CD14-positive monocyte (primary cell): ENCODE measurements at regions not wholly inside any gene's neighbourhood (a gene's known extent, or its start where the extent isn't known, plus 50 kb on each side); places are given as distances from the start of the nearest gene placed in this dataset.

Experiments used
- DNase-seq, 3 donors: peaks; one replicate each; pipeline ENCODE4 v3.0.0-alpha.2; 2011 to 2022
- H2AFZ ChIP-seq: 2 replicates; pipeline ENCODE4 v1.6.0; 2012; ENCODE audit warnings: mild to moderate bottlenecking, low read depth, low read length, inconsistent platforms; ENCODE audit not compliant: insufficient read depth, poor library complexity, severe bottlenecking
- H3K27ac ChIP-seq, 2 donors: 1 replicate in 1 of 2; 2 replicates in 1 of 2; pipeline ENCODE4 v1.5.1; 2012 to 2013; ENCODE audit warnings: low read length in 2 of 2, control low read depth in 1 of 2, inconsistent platforms in 1 of 2, low read depth in 1 of 2, mild to moderate bottlenecking in 1 of 2
- H3K27me3 ChIP-seq, 2 donors: one replicate each; pipeline versions ENCODE4 v1.6.0 to v1.6.1; 2011 to 2013; ENCODE audit warnings: low read length in 2 of 2; ENCODE audit not compliant: control insufficient read depth in 2 of 2, insufficient read depth in 2 of 2
- H3K36me3 ChIP-seq, 2 donors: replicated peaks in 1 of 2; 1 replicate in 1 of 2; 2 replicates in 1 of 2; pipeline versions ENCODE4 v1.5.1 to v1.6.1; 2012 to 2013; ENCODE audit warnings: low read length in 2 of 2, control low read depth in 1 of 2, inconsistent platforms in 1 of 2, mild to moderate bottlenecking in 1 of 2; ENCODE audit not compliant: insufficient read depth in 2 of 2, control insufficient read depth in 1 of 2
- H3K4me1 ChIP-seq, 2 donors: 1 replicate in 1 of 2; 2 replicates in 1 of 2; pipeline versions ENCODE4 v1.5.1 to v1.6.1; 2012 to 2013; ENCODE audit warnings: low read length in 2 of 2, control low read depth in 1 of 2, inconsistent platforms in 1 of 2, mild to moderate bottlenecking in 1 of 2, moderate library complexity in 1 of 2; ENCODE audit not compliant: insufficient read depth in 2 of 2, control insufficient read depth in 1 of 2
- H3K4me2 ChIP-seq: replicated peaks from 2 replicates; pipeline ENCODE3; 2012; ENCODE audit warnings: low read length, moderate library complexity, mild to moderate bottlenecking; ENCODE audit not compliant: poor library complexity, severe bottlenecking; ENCODE audit errors: extremely low read depth
- H3K4me3 ChIP-seq, 3 experiments: fragments of 200-600 bp in 1 of 3; sonication (generic) in 1 of 3; replicated peaks in 1 of 3; 1 replicate in 2 of 3; 2 replicates in 1 of 3; pipeline ENCODE4 v1.5.1; 2011 to 2013; ENCODE audit warnings: low read length in 3 of 3, mild to moderate bottlenecking in 3 of 3, control low read depth in 2 of 3, low read depth in 2 of 3, inconsistent platforms in 1 of 3, moderate library complexity in 1 of 3
- H3K79me2 ChIP-seq: 2 replicates; pipeline ENCODE4 v1.6.0; 2012; ENCODE audit warnings: mild to moderate bottlenecking, control low read depth, inconsistent platforms, low read length, moderate library complexity; ENCODE audit not compliant: insufficient read depth
- H3K9ac ChIP-seq: 2 replicates; pipeline ENCODE4 v1.6.0; 2017; ENCODE audit warnings: low read length, mild to moderate bottlenecking; ENCODE audit not compliant: insufficient read depth, poor library complexity, severe bottlenecking
- H3K9me3 ChIP-seq, 2 donors: replicated peaks in 1 of 2; 1 replicate in 1 of 2; 2 replicates in 1 of 2; pipeline versions ENCODE4 v1.5.1 to v1.6.1; 2012 to 2013; ENCODE audit warnings: low read length in 2 of 2, control low read depth in 1 of 2; ENCODE audit not compliant: control insufficient read depth in 1 of 2, insufficient read depth in 1 of 2
- H4K20me1 ChIP-seq: 2 replicates; pipeline ENCODE4 v1.6.0; 2012; ENCODE audit warnings: mild to moderate bottlenecking, low read length, control low read depth, moderate library complexity; ENCODE audit not compliant: insufficient read depth
- H3K27ac Mint-ChIP-seq, 7 donors: one replicate each; pipeline ENCODE4 v1.8.0; 2020; ENCODE audit warnings: mild to moderate bottlenecking in 7 of 7, mixed read lengths in 7 of 7, moderate library complexity in 6 of 7, inconsistent platforms in 2 of 7
- H3K27me3 Mint-ChIP-seq, 3 donors: one replicate each; pipeline ENCODE4 v1.8.0; 2021 to 2022; ENCODE audit warnings: low read depth in 3 of 3, mild to moderate bottlenecking in 3 of 3, mixed read lengths in 3 of 3, moderate library complexity in 3 of 3, inconsistent platforms in 1 of 3
- H3K36me3 Mint-ChIP-seq, 2 donors: one replicate each; pipeline ENCODE4 v1.8.0; 2020; ENCODE audit warnings: mixed read lengths in 2 of 2, inconsistent platforms in 1 of 2, mild to moderate bottlenecking in 1 of 2
- H3K4me1 Mint-ChIP-seq: one replicate; pipeline ENCODE4 v1.8.0; 2020; ENCODE audit warnings: mild to moderate bottlenecking, mixed read lengths
- H3K4me3 Mint-ChIP-seq, 2 donors: one replicate each; pipeline ENCODE4 v1.8.0; 2020; ENCODE audit warnings: mild to moderate bottlenecking in 2 of 2, mixed read lengths in 2 of 2, moderate library complexity in 1 of 2
- H3K9me3 Mint-ChIP-seq, 7 donors: one replicate each; pipeline ENCODE4 v1.8.0; 2020 to 2022; ENCODE audit warnings: mixed read lengths in 7 of 7, mild to moderate bottlenecking in 6 of 7, moderate library complexity in 6 of 7, inconsistent platforms in 2 of 7
- CTCF ChIP-seq: fragments of 200-600 bp; IDR thresholded peaks from one replicate; pipeline ENCODE4 v1.8.0; 2022; ENCODE audit warnings: antibody characterized with exemption, mild to moderate bottlenecking
- WGBS: methylation state at CpG from one replicate; pipeline ENCODE4 v1.1.5; 2013; ENCODE audit warnings: missing lambda C conversion rate; ENCODE audit not compliant: insufficient coverage; 5-methylcytosine and 5-hydroxymethylcytosine counted together
- intact Hi-C, 2 donors: fragments of 100-400 bp; cut with micrococcal nuclease; formaldehyde crosslinking; loops; one replicate each; pipeline versions ENCODE4 v1.15.0 to v1.15.1; 2023

- WGBS, result 73% methylated on average over 1 of the region's 1 CpG
- H3K79me2 ChIP-seq, result no peaks in the 10 kb centered on the region
- H4K20me1 ChIP-seq, result no peaks in the 10 kb centered on the region
- H2AFZ ChIP-seq, result no peak overlapping the region
- Mint-ChIP-seq H3K36me3 (no peaks in the 10 kb centered on the region), H3K9me3 (peaks cover 4 to 20% (median 10%) of the 10 kb centered on the region in 7 donors), H3K27me3 (peaks cover 2 to 7% (median 4%) of the 10 kb centered on the region in 3 donors), H3K4me3 (no peak overlapping the region), H3K27ac (no peak overlapping the region), H3K4me1 (no peaks in the 10 kb centered on the region)
- H3K4me2 ChIP-seq, result no peak overlapping the region
- no peaks in the 10 kb centered on the region for H3K27me3 ChIP-seq
- H3K4me1 ChIP-seq, result no peaks in the 10 kb centered on the region
- peaks cover 0 to 6% of the 10 kb centered on the region in 2 donors for H3K9me3 ChIP-seq
- H3K27ac ChIP-seq, result no peak overlapping the region
- H3K4me3 ChIP-seq, result no peak overlapping the region
- H3K9ac ChIP-seq, result no peak overlapping the region
- no peak for TF ChIP-seq CTCF
- no peak for DNase-seq
- H3K36me3 ChIP-seq, result no peaks in the 10 kb centered on the region
- intact Hi-C loops, result no loop called here
These were observed 677.6 kb downstream of the UQCRFS1 start for GRCh38 chr19:28535352-28535775.

DNA sequence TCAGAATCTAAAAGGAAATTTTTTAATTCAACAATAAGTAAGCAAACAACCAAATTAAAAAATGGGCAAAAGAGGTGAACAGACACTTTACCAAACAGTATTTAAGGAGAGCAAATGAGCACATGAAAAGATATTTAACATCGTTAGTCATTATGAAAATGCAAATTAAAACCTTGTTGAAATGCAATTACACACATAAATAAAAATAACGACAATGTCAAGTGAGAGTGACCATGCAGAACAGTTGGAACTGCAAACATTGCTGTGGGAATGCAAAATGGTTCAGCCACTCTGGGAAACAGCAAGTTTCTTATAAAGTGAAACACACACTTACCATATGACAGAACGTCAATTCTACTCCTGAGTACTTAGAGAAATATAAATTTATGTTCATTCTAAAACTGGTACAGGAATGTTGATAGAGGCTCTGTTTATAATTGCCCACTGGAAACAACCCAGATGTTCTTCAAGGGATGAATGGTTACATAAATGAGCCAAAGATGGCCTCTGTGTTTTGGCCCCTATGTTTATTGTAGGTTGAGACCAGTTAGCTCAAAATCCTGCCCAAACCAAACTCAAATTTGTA, 678.1 kb downstream of the UQCRFS1 start:
- H3K9me3 ChIP-seq, result peaks cover 0 to 6% of the 10 kb centered on the region in 2 donors
- no peaks in the 10 kb centered on the region for H3K27me3 ChIP-seq
- DNase-seq, result no peak
- H3K27ac ChIP-seq, result no peak overlapping the region
- no peaks in the 10 kb centered on the region for H3K79me2 ChIP-seq
- no peak overlapping the region for H3K4me2 ChIP-seq
- H3K27ac Mint-ChIP-seq, result no peak overlapping the region
- H4K20me1 ChIP-seq, result no peaks in the 10 kb centered on the region
- H3K4me1 ChIP-seq, result no peaks in the 10 kb centered on the region
- H2AFZ ChIP-seq, result no peak overlapping the region
- H3K27me3 Mint-ChIP-seq, result peaks cover 2 to 7% (median 5%) of the 10 kb centered on the region in 3 donors
- peaks cover 4 to 20% (median 11%) of the 10 kb centered on the region in 7 donors for H3K9me3 Mint-ChIP-seq
- H3K4me3 Mint-ChIP-seq, result no peak overlapping the region
- H3K4me3 ChIP-seq, result no peak overlapping the region
- no peaks in the 10 kb centered on the region for H3K36me3 ChIP-seq
- no peaks in the 10 kb centered on the region for H3K4me1 Mint-ChIP-seq
- no CpG with 5 or more reads among the region's 3 CpGs for WGBS
- no peaks in the 10 kb centered on the region for H3K36me3 Mint-ChIP-seq
- TF ChIP-seq CTCF, result no peak
- no peak overlapping the region for H3K9ac ChIP-seq
- intact Hi-C loops, result no loop called here
